Natural killer cell (primary cell): ENCODE measurements at regions not wholly inside any gene's neighbourhood (a gene's known extent, or its start where the extent isn't known, plus 50 kb on each side); places are given as distances from the start of the nearest gene placed in this dataset.

Source experiments
- ATAC-seq, 3 donors: fragments of 150-1000 bp in 2 of 3; fragments of 200-7000 bp in 1 of 3; cut with Tn5 transposase; 1 replicate in 1 of 3; 2 replicates in 2 of 3; pipeline ENCODE4 v1.10.0; 2021; ENCODE audit warnings: mild to moderate bottlenecking in 2 of 3, moderate library complexity in 2 of 3
- DNase-seq, 2 donors: peaks; one replicate each; pipeline versions ENCODE4 v3.0.0 to v3.0.0-alpha.2; 2013 to 2021; ENCODE audit warnings: mixed read lengths in 1 of 2
- H3K27ac ChIP-seq: one replicate; pipeline ENCODE4 v1.5.1; 2013; ENCODE audit warnings: mild to moderate bottlenecking, low read length
- H3K27me3 ChIP-seq: one replicate; pipeline ENCODE4 v1.6.1; 2013; ENCODE audit warnings: low read length; ENCODE audit not compliant: control insufficient read depth, insufficient read depth
- H3K36me3 ChIP-seq: one replicate; pipeline ENCODE4 v1.6.1; 2013; ENCODE audit warnings: low read length; ENCODE audit not compliant: control insufficient read depth, insufficient read depth
- H3K4me1 ChIP-seq: one replicate; pipeline ENCODE4 v1.6.1; 2013; ENCODE audit warnings: low read length; ENCODE audit not compliant: control insufficient read depth, insufficient read depth
- H3K4me3 ChIP-seq: one replicate; pipeline ENCODE4 v1.5.1; 2013; ENCODE audit warnings: low read length
- H3K9me3 ChIP-seq: one replicate; pipeline ENCODE4 v1.6.1; 2013; ENCODE audit warnings: low read length; ENCODE audit not compliant: control insufficient read depth, insufficient read depth
- H3K27ac Mint-ChIP-seq, 2 donors: one replicate each; pipeline ENCODE4 v1.8.0; 2022; ENCODE audit warnings: mild to moderate bottlenecking in 2 of 2, mixed read lengths in 2 of 2, moderate library complexity in 1 of 2
- H3K27me3 Mint-ChIP-seq, 2 donors: one replicate each; pipeline ENCODE4 v1.8.0; 2022; ENCODE audit warnings: low read depth in 2 of 2, mixed read lengths in 2 of 2
- H3K36me3 Mint-ChIP-seq: one replicate; pipeline ENCODE4 v1.8.0; 2022; ENCODE audit warnings: mixed read lengths
- H3K4me1 Mint-ChIP-seq, 2 donors: one replicate each; pipeline ENCODE4 v1.8.0; 2022; ENCODE audit warnings: mixed read lengths in 2 of 2
- H3K4me3 Mint-ChIP-seq: one replicate; pipeline ENCODE4 v1.8.0; 2022; ENCODE audit warnings: mild to moderate bottlenecking, moderate library complexity, mixed read lengths
- H3K9me3 Mint-ChIP-seq, 2 donors: one replicate each; pipeline ENCODE4 v1.8.0; 2022; ENCODE audit warnings: mixed read lengths in 2 of 2
- WGBS: methylation state at CpG from one replicate; pipeline ENCODE4 v1.1.7; 2013; ENCODE audit warnings: missing lambda C conversion rate; ENCODE audit not compliant: insufficient coverage; 5-methylcytosine and 5-hydroxymethylcytosine counted together
- intact Hi-C: fragments of 100-400 bp; cut with micrococcal nuclease; formaldehyde crosslinking; loops from one replicate; pipeline ENCODE4 v1.14.2; 2022
- TF ChIP-seq, protein P1 (sequence below): fragments of 200-600 bp; IDR thresholded peaks from one replicate; pipeline ENCODE4 v1.8.0; 2022; ENCODE audit warnings: antibody characterized with exemption

DNA sequence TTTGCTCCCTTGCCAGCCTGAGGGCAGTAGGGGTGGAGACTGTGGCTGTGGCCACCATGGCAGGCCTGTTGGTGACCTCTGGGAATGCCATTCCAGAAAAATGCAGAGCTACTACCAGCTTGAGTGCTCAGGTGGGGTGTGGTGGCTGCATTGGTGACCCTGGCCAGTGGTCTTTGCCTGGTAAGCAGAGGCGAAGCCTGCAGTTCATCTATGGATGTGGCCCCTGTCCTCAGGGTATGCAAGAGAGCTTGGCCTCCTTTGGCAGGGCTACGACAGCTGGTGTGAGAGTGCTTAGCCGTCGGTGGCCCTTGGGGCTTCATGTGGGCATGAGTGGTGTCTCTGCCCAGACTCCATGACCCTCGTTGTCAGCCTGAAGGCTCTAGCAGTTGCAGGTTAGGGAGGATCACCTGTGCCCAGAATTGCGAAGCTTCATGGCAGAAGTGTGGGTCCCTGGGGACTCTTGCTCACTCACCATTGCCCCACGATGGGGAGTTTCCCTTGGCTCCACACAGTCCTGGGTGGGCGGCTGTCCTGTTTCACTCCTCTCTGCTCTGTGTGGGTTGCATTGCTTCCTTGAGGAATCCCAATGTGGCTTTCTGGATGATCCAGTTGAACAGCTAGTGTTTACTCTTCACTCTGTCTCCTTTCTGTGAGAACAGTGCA, 117.9 kb upstream of the CDH12 start:
- Histone ChIP-seq H3K27me3 (no peaks in the 10 kb centered on the region), H3K4me1 (no peaks in the 10 kb centered on the region), H3K36me3 (no peaks in the 10 kb centered on the region), H3K4me3 (no peak overlapping the region), H3K27ac (no peak overlapping the region), H3K9me3 (peaks cover 16% of the 10 kb centered on the region)
- intact Hi-C loops, result no loop called here
- Mint-ChIP-seq H3K9me3 (peaks cover 16 to 24% of the 10 kb centered on the region in 2 donors), H3K27ac (no peak overlapping the region), H3K4me1 (no peaks in the 10 kb centered on the region), H3K36me3 (no peaks in the 10 kb centered on the region), H3K27me3 (no peaks in the 10 kb centered on the region), H3K4me3 (no peak overlapping the region)
- DNase-seq (no peak), ATAC-seq (no peak)
- TF ChIP-seq, protein P1, sequence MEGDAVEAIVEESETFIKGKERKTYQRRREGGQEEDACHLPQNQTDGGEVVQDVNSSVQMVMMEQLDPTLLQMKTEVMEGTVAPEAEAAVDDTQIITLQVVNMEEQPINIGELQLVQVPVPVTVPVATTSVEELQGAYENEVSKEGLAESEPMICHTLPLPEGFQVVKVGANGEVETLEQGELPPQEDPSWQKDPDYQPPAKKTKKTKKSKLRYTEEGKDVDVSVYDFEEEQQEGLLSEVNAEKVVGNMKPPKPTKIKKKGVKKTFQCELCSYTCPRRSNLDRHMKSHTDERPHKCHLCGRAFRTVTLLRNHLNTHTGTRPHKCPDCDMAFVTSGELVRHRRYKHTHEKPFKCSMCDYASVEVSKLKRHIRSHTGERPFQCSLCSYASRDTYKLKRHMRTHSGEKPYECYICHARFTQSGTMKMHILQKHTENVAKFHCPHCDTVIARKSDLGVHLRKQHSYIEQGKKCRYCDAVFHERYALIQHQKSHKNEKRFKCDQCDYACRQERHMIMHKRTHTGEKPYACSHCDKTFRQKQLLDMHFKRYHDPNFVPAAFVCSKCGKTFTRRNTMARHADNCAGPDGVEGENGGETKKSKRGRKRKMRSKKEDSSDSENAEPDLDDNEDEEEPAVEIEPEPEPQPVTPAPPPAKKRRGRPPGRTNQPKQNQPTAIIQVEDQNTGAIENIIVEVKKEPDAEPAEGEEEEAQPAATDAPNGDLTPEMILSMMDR, result no peak
- WGBS, result 82% methylated on average over 8 of the region's 8 CpGs

DNA sequence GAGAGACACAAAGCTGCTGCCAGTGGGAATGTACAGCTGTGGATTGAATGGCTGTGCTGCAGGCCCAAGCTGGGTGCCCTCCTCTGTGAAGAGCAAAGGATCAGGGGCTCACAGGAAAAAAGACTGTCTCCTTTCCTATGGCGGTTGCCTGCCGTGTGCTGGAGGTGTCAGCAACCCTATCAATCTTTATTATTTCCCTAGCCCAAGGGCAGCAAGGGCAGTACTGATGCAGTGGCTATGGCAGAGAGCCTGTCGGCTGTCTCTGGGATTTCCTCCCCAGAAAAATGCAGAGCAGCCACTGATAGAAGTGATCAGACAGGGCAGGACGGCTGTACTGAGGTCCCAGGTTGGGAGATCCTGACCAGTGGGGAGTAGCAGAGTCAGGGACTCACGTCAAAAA, 117.3 kb upstream of the CDH12 start:
- WGBS, result 79% methylated on average over 5 of the region's 5 CpGs
- no peak for ATAC-seq
- TF ChIP-seq, protein P1, result no peak

DNA sequence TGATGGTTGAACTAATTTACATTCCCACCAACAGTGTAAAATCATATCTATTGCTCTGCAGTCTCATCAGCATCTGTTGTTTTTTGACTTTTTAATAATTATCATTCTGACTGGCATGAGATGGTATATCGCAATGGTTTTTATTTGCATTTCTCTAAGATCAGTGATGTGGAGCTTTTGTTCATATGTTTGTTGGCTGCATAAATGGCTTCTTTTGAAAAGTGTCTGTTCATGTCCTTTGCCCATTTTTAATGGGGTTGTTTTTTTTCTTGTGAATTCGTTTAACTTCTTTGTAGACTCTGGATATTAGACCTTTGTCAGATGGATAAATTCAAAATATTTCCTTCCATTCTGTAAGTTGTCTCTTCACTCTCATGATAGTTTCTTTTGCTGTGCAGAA, 115.2 kb upstream of the CDH12 start:
- ATAC-seq (no peak), DNase-seq (no peak)
- H3K36me3 ChIP-seq, result no peaks in the 10 kb centered on the region
- Mint-ChIP-seq H3K9me3 (peaks cover 12 to 31% of the 10 kb centered on the region in 2 donors), H3K4me3 (no peak overlapping the region), H3K36me3 (no peaks in the 10 kb centered on the region), H3K4me1 (no peaks in the 10 kb centered on the region), H3K27me3 (no peaks in the 10 kb centered on the region), H3K27ac (no peak overlapping the region)
- intact Hi-C loops, result no loop called here
- H3K4me3 ChIP-seq, result no peak overlapping the region
- H3K27ac ChIP-seq, result no peak overlapping the region
- WGBS, result 100% methylated on average over 1 of the region's 2 CpGs
- TF ChIP-seq, protein P1, result no peak
- no peaks in the 10 kb centered on the region for H3K4me1 ChIP-seq
- peaks cover 16% of the 10 kb centered on the region for H3K9me3 ChIP-seq
- no peaks in the 10 kb centered on the region for H3K27me3 ChIP-seq

More for the DNA sequence above, 117.3 kb upstream of the CDH12 start:
- no peaks in the 10 kb centered on the region for H3K36me3 Mint-ChIP-seq
- H3K9me3 Mint-ChIP-seq, result peaks cover 14 to 24% of the 10 kb centered on the region in 2 donors
- no peak for DNase-seq
- H3K4me1 ChIP-seq, result no peaks in the 10 kb centered on the region
- no peaks in the 10 kb centered on the region for H3K27me3 ChIP-seq
- no peak overlapping the region for H3K27ac ChIP-seq
- intact Hi-C loops, result no loop called here
- no peaks in the 10 kb centered on the region for H3K4me1 Mint-ChIP-seq
- no peaks in the 10 kb centered on the region for H3K36me3 ChIP-seq
- H3K27me3 Mint-ChIP-seq, result no peaks in the 10 kb centered on the region
- H3K9me3 ChIP-seq, result peaks cover 16% of the 10 kb centered on the region
- no peak overlapping the region for H3K4me3 Mint-ChIP-seq
- no peak overlapping the region for H3K4me3 ChIP-seq
- no peak overlapping the region for H3K27ac Mint-ChIP-seq

DNA sequence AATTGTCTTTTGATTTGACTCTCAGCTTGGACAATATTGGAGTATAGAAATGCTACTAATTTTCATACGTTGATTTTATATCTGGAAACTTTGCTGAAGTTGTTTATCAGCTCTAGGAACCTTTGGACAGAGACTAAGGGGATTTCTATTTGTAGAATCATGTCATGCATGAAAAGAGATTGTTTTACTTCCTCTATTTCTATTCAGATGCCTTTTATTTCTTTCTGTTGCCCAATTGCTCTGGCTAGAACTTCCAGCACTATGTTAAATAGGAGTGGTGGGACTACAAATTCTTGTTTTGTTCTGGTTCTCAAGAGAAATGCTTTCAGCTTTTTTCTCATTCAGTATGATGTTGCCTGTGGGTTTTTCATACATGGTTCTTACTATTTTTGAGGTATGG, 112.8 kb upstream of the CDH12 start:
- Histone ChIP-seq H3K27ac (no peak overlapping the region), H3K4me3 (no peak overlapping the region), H3K36me3 (no peaks in the 10 kb centered on the region), H3K27me3 (no peaks in the 10 kb centered on the region), H3K9me3 (peaks cover 11% of the 10 kb centered on the region), H3K4me1 (no peaks in the 10 kb centered on the region)
- Mint-ChIP-seq H3K27ac (no peak overlapping the region), H3K27me3 (no peaks in the 10 kb centered on the region), H3K4me3 (no peak overlapping the region), H3K4me1 (no peaks in the 10 kb centered on the region), H3K9me3 (peaks cover 18 to 28% of the 10 kb centered on the region in 2 donors), H3K36me3 (no peaks in the 10 kb centered on the region)
- intact Hi-C loops, result no loop called here
- DNase-seq, result no peak
- no peak for ATAC-seq
- TF ChIP-seq, protein P1, result no peak
- WGBS, result 60% methylated on average over 1 of the region's 1 CpG
